SK-N-SH (cell line): ENCODE measurements at regions not wholly inside any gene's neighbourhood (a gene's known extent, or its start where the extent isn't known, plus 50 kb on each side); places are given as distances from the start of the nearest gene placed in this dataset.

Source experiments
- CTCF ChIA-PET: fragments of 300-600, 350-600 bp; formaldehyde crosslinking; extraction: SDS; loops from one replicate; lab custom pipeline; 2021; lab: Yijun Ruan, JAX
- POLR2A ChIA-PET: fragments of 350-600 bp; sonication (Branson Sonifier 250); formaldehyde crosslinking; extraction: SDS; loops from one replicate; lab custom pipeline; 2020; ENCODE audit warnings: antibody characterized with exemption, inconsistent platforms; lab: Yijun Ruan, JAX
- DNase-seq: peaks from one replicate; pipeline ENCODE4 v3.0.0; 2012
- H2AFZ ChIP-seq: fragments of 200-600 bp; sonication (generic); 2 replicates; pipeline ENCODE4 v1.8.1; 2016; ENCODE audit warnings: antibody characterized with exemption, mild to moderate bottlenecking, low read depth
- H3F3A ChIP-seq: fragments of 200-600 bp; sonication (generic); replicated peaks from 2 replicates; pipeline ENCODE3; 2016; ENCODE audit warnings: antibody characterized with exemption, mild to moderate bottlenecking; ENCODE audit not compliant: insufficient read depth
- H3K27ac ChIP-seq, 2 experiments: fragments of 200-500 bp in 1 of 2; fragments of 200-600 bp in 1 of 2; sonication (Bioruptor generic) in 1 of 2; sonication (generic), shearing (Covaris generic) in 1 of 2; 2 replicates each; pipeline versions ENCODE4 v1.5.1 to v1.6.1; 2014 to 2016; ENCODE audit warnings: low read depth in 2 of 2, inconsistent platforms in 1 of 2, low read length in 1 of 2, mild to moderate bottlenecking in 1 of 2, mixed read lengths in 1 of 2
- H3K27me3 ChIP-seq: fragments of 200-600 bp; sonication (generic), shearing (Covaris generic); 2 replicates; pipeline ENCODE4 v1.6.1; 2016; ENCODE audit warnings: mixed run types; ENCODE audit not compliant: insufficient read depth
- H3K36me3 ChIP-seq, 2 experiments: fragments of 200-500 bp in 1 of 2; fragments of 200-600 bp in 1 of 2; sonication (Bioruptor generic) in 1 of 2; sonication (generic) in 1 of 2; replicated peaks in 1 of 2; 2 replicates each; pipeline versions ENCODE3 to v1.5.1; 2014 to 2016; ENCODE audit warnings: low read length in 1 of 2, mild to moderate bottlenecking in 1 of 2; ENCODE audit not compliant: insufficient read depth in 2 of 2, control insufficient read depth in 1 of 2
- H3K4me1 ChIP-seq, 2 experiments: fragments of 200-500 bp in 1 of 2; fragments of 200-600 bp in 1 of 2; sonication (Bioruptor generic) in 1 of 2; sonication (generic), shearing (Covaris generic) in 1 of 2; 2 replicates each; pipeline versions ENCODE4 v1.5.1 to v1.6.1; 2014 to 2016; ENCODE audit warnings: low read depth in 1 of 2, low read length in 1 of 2, mixed run types in 1 of 2; ENCODE audit not compliant: insufficient read depth in 2 of 2, control insufficient read depth in 1 of 2
- H3K4me2 ChIP-seq: fragments of 200-600 bp; sonication (generic), shearing (Covaris generic); 2 replicates; pipeline ENCODE4 v1.6.1; 2017; ENCODE audit warnings: mixed run types
- H3K4me3 ChIP-seq, 2 experiments: fragments of 200-500 bp in 1 of 2; fragments of 200-600 bp in 1 of 2; sonication (Bioruptor generic) in 1 of 2; sonication (generic), shearing (Covaris generic) in 1 of 2; 2 replicates each; pipeline versions ENCODE4 v1.5.1 to v1.8.1; 2014 to 2016; ENCODE audit warnings: low read depth in 2 of 2, inconsistent platforms in 1 of 2, low read length in 1 of 2, mild to moderate bottlenecking in 1 of 2, mixed read lengths in 1 of 2, moderate library complexity in 1 of 2
- H3K79me2 ChIP-seq: fragments of 200-600 bp; sonication (generic); 2 replicates; pipeline ENCODE4 v1.8.1; 2017; ENCODE audit warnings: mild to moderate bottlenecking; ENCODE audit not compliant: insufficient read depth
- H3K9ac ChIP-seq: fragments of 200-600 bp; sonication (generic); 2 replicates; pipeline ENCODE4 v1.6.1; 2017; ENCODE audit warnings: mixed run types
- H3K9me2 ChIP-seq: fragments of 200-600 bp; sonication (generic); 2 replicates; pipeline ENCODE4 v1.6.1; 2017; ENCODE audit warnings: mixed run types
- H3K9me3 ChIP-seq: fragments of 200-600 bp; sonication (generic); 2 replicates; pipeline ENCODE4 v1.6.1; 2017; ENCODE audit warnings: mixed run types, mild to moderate bottlenecking, moderate library complexity
- H4K20me1 ChIP-seq: fragments of 200-600 bp; sonication (generic); 2 replicates; pipeline ENCODE4 v1.6.1; 2017; ENCODE audit warnings: mild to moderate bottlenecking, mixed run types; ENCODE audit not compliant: insufficient read depth
- EP300 ChIP-seq, 2 experiments: IDR thresholded peaks; 2 replicates each; pipeline versions ENCODE4 v1.4.0 to v1.6.1; 2012; ENCODE audit warnings: borderline replicate concordance in 1 of 2, low read depth in 1 of 2, low read length in 1 of 2
- EZH2phosphoT487 ChIP-seq: fragments of 200-600 bp; sonication (generic); IDR thresholded peaks from 2 replicates; pipeline ENCODE4 v1.6.1; 2017; ENCODE audit warnings: low read depth, mixed run types, mild to moderate bottlenecking, antibody characterized with exemption, moderate library complexity, borderline replicate concordance
- FOSL2 ChIP-seq: IDR thresholded peaks from 2 replicates; pipeline ENCODE4 v1.4.0; 2012; ENCODE audit warnings: low read depth, mild to moderate bottlenecking, moderate library complexity, borderline replicate concordance
- MXI1 ChIP-seq: IDR thresholded peaks from 2 replicates; pipeline ENCODE4 v1.6.1; 2012; ENCODE audit warnings: mild to moderate bottlenecking, low read depth, low read length, improper control_type of control experiment
- RCOR1 ChIP-seq: fragments of 150-350 bp; IDR thresholded peaks from 2 replicates; pipeline ENCODE4 v1.6.1; 2017; ENCODE audit warnings: antibody characterized with exemption, low read length
- SIN3A ChIP-seq: IDR thresholded peaks from 2 replicates; pipeline ENCODE4 v1.6.1; 2012; ENCODE audit warnings: low read depth, mild to moderate bottlenecking, low read length, moderate library complexity, borderline replicate concordance
- YY1 ChIP-seq: IDR thresholded peaks from 2 replicates; pipeline ENCODE4 v1.4.0; 2012; ENCODE audit warnings: low read depth, mild to moderate bottlenecking
- WGBS: methylation state at CpG from one replicate; pipeline ENCODE4 v1.1.6; 2017; ENCODE audit warnings: low lambda C conversion rate; 5-methylcytosine and 5-hydroxymethylcytosine counted together
- TF ChIP-seq, protein P1 (sequence below): IDR thresholded peaks from 2 replicates; pipeline ENCODE4 v1.4.0; 2012; ENCODE audit warnings: low read depth
- TF ChIP-seq, protein P2 (sequence below): IDR thresholded peaks from 2 replicates; pipeline ENCODE4 v1.6.1; 2012; ENCODE audit warnings: mild to moderate bottlenecking, low read depth, low read length, moderate library complexity
- TF ChIP-seq, protein P3 (sequence below): fragments of 150-350 bp; IDR thresholded peaks from 2 replicates; pipeline ENCODE4 v1.6.1; 2016; ENCODE audit warnings: mild to moderate bottlenecking, low read depth, low read length

DNA sequence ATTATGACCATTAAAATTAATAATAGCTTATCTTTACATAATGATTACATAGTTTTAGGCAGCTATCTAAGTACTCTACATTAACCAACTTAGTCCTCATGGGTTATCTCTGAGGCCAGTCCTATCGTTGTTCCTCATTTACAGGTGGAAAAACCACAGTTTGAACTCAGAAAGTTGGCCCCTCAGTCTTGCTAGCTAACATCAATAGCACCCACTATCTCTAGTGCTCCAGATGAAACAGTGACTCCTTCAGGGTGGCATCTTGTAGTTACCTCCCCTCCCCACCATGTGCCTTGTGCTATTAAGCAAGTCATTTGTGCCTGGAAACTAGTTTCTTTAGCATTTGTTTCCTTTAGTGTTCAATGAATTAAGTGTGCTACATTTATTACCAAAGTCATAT is 1086.7 kb downstream of the EFNB2 start:
- Histone ChIP-seq H3K9me2 (no peaks in the 10 kb centered on the region), H3K9me3 (no peaks in the 10 kb centered on the region), H3K4me2 (no peak overlapping the region), H3K4me1 (no peaks in the 10 kb centered on the region), H2AFZ (no peak overlapping the region), H3K27me3 (no peaks in the 10 kb centered on the region), H3F3A (no peaks in the 10 kb centered on the region), H3K79me2 (no peaks in the 10 kb centered on the region), H3K9ac (no peak overlapping the region), H4K20me1 (no peaks in the 10 kb centered on the region), H3K27ac (no peak overlapping the region), H3K4me3 (no peak overlapping the region), H3K36me3 (no peaks in the 10 kb centered on the region)
- ChIA-PET POLR2A (no interaction called here), CTCF (no interaction called here)
- WGBS, result 33% methylated on average over 1 of the region's 1 CpG
- DNase-seq, result no peak
- TF ChIP-seq YY1 (no peak), EZH2phosphoT487 (no peak), FOSL2 (no peak), SIN3A (no peak), EP300 (IDR thresholded peaks at IDR 0.05; ENCODE audit: borderline replicate concordance in 1 of 2, low read depth in 1 of 2, low read length in 1 of 2) (no peak), RCOR1 (no peak)
- TF ChIP-seq, protein P1, sequence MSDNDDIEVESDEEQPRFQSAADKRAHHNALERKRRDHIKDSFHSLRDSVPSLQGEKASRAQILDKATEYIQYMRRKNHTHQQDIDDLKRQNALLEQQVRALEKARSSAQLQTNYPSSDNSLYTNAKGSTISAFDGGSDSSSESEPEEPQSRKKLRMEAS, result no peak
- TF ChIP-seq, protein P2, sequence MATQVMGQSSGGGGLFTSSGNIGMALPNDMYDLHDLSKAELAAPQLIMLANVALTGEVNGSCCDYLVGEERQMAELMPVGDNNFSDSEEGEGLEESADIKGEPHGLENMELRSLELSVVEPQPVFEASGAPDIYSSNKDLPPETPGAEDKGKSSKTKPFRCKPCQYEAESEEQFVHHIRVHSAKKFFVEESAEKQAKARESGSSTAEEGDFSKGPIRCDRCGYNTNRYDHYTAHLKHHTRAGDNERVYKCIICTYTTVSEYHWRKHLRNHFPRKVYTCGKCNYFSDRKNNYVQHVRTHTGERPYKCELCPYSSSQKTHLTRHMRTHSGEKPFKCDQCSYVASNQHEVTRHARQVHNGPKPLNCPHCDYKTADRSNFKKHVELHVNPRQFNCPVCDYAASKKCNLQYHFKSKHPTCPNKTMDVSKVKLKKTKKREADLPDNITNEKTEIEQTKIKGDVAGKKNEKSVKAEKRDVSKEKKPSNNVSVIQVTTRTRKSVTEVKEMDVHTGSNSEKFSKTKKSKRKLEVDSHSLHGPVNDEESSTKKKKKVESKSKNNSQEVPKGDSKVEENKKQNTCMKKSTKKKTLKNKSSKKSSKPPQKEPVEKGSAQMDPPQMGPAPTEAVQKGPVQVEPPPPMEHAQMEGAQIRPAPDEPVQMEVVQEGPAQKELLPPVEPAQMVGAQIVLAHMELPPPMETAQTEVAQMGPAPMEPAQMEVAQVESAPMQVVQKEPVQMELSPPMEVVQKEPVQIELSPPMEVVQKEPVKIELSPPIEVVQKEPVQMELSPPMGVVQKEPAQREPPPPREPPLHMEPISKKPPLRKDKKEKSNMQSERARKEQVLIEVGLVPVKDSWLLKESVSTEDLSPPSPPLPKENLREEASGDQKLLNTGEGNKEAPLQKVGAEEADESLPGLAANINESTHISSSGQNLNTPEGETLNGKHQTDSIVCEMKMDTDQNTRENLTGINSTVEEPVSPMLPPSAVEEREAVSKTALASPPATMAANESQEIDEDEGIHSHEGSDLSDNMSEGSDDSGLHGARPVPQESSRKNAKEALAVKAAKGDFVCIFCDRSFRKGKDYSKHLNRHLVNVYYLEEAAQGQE, result no peak
- TF ChIP-seq, protein P3, sequence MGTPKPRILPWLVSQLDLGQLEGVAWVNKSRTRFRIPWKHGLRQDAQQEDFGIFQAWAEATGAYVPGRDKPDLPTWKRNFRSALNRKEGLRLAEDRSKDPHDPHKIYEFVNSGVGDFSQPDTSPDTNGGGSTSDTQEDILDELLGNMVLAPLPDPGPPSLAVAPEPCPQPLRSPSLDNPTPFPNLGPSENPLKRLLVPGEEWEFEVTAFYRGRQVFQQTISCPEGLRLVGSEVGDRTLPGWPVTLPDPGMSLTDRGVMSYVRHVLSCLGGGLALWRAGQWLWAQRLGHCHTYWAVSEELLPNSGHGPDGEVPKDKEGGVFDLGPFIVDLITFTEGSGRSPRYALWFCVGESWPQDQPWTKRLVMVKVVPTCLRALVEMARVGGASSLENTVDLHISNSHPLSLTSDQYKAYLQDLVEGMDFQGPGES, result no peak

DNA sequence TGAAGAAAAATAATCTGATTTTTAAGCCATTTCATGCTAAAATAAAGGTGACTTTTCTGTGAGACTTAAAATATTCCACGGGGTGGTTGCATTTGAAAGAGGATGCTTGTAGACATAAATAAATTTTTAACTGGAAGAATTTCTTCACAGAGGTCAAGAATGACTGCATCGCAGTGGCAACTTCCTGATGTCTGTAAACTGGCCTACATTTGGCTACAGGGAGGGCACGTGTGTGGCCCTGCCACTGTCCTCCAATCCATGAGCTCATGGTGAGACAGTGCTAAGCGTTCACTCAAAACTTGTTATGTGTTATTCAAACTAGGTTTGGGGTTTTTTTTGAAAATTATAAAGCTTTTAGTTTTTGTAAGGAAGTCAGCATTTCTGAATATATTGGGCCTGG is 1089.3 kb downstream of the EFNB2 start:
- H2AFZ ChIP-seq, result peak overlapping the region; percentile 50; the same call in 1 of the 2 replicates
- H3K9me3 ChIP-seq, result no peaks in the 10 kb centered on the region
- no peaks in the 10 kb centered on the region for H3F3A ChIP-seq
- H3K27me3 ChIP-seq, result no peaks in the 10 kb centered on the region
- H3K27ac ChIP-seq, result no peak overlapping the region
- no peak for TF ChIP-seq MXI1
- TF ChIP-seq EZH2phosphoT487, result no peak
- H3K4me3 ChIP-seq, result no peak overlapping the region
- no peak overlapping the region for H3K9ac ChIP-seq
- H3K4me2 ChIP-seq, result 0 out of 2 replicates have a peak overlapping the region, but pooled peaks have one; percentile 3
- H3K4me1 ChIP-seq, result no peaks in the 10 kb centered on the region
- CTCF ChIA-PET, result no interaction called here
- H3K79me2 ChIP-seq, result no peaks in the 10 kb centered on the region
- no peaks in the 10 kb centered on the region for H3K36me3 ChIP-seq
- DNase-seq, result no peak
- POLR2A ChIA-PET, result interaction anchor here (0.5 kb wide), 1 partner anchor 173 kb away, joined by 4 read pairs; no protein-coding TSS in a partner anchor
- no peaks in the 10 kb centered on the region for H3K9me2 ChIP-seq
- H4K20me1 ChIP-seq, result no peaks in the 10 kb centered on the region
- WGBS, result 62% methylated on average over 4 of the region's 4 CpGs
